ENCODE measurements at regions not wholly inside any gene's neighbourhood (a gene's known extent, or its start where the extent isn't known, plus 50 kb on each side); places are given as distances from the start of the nearest gene placed in this dataset.
A peak's percentile ranks its signal among the peaks of the same experiment; 100 is the strongest.

GRCh38 chr4:174037631-174038030, 245.8 kb downstream of the FBXO8 start:
- no peak overlapping the region for H3K4me3 ChIP-seq (replicated peaks in 1 of 2; ENCODE audit: low read depth in 2 of 2, low read length in 2 of 2)
- DNase-seq (ENCODE audit: low read depth in 2 of 2), result no peak
- TF ChIP-seq, protein P1, sequence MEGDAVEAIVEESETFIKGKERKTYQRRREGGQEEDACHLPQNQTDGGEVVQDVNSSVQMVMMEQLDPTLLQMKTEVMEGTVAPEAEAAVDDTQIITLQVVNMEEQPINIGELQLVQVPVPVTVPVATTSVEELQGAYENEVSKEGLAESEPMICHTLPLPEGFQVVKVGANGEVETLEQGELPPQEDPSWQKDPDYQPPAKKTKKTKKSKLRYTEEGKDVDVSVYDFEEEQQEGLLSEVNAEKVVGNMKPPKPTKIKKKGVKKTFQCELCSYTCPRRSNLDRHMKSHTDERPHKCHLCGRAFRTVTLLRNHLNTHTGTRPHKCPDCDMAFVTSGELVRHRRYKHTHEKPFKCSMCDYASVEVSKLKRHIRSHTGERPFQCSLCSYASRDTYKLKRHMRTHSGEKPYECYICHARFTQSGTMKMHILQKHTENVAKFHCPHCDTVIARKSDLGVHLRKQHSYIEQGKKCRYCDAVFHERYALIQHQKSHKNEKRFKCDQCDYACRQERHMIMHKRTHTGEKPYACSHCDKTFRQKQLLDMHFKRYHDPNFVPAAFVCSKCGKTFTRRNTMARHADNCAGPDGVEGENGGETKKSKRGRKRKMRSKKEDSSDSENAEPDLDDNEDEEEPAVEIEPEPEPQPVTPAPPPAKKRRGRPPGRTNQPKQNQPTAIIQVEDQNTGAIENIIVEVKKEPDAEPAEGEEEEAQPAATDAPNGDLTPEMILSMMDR (IDR thresholded peaks at IDR 0.05; ENCODE audit: low read depth, low read length), result no peak

- no peak overlapping the region for H3K4me3 ChIP-seq (replicated peaks in 1 of 2; ENCODE audit: low read depth in 2 of 2, low read length in 2 of 2)
- TF ChIP-seq, protein P1 (IDR thresholded peaks at IDR 0.05; ENCODE audit: low read depth, low read length), result no peak
- DNase-seq (ENCODE audit: low read depth in 2 of 2), result no peak
Observed at GRCh38 chr4:174037049-174037448, 246.4 kb downstream of the FBXO8 start.

- DNase-seq (ENCODE audit: low read depth in 2 of 2), result no peak
- TF ChIP-seq, protein P1 (IDR thresholded peaks at IDR 0.05; ENCODE audit: low read depth, low read length), result no peak
- H3K4me3 ChIP-seq (replicated peaks in 1 of 2; ENCODE audit: low read depth in 2 of 2, low read length in 2 of 2), result no peak overlapping the region
Observed at GRCh38 chr4:174036576-174036975, 246.9 kb downstream of the FBXO8 start.

GRCh38 chr4:174036111-174036510, 247.4 kb downstream of the FBXO8 start:
- H3K4me3 ChIP-seq (replicated peaks in 1 of 2; ENCODE audit: low read depth in 2 of 2, low read length in 2 of 2), result no peak overlapping the region
- TF ChIP-seq, protein P1 (IDR thresholded peaks at IDR 0.05; ENCODE audit: low read depth, low read length), result no peak
- peak in 1 of 2 donors; percentile 15 for DNase-seq (ENCODE audit: low read depth in 2 of 2)

DNA sequence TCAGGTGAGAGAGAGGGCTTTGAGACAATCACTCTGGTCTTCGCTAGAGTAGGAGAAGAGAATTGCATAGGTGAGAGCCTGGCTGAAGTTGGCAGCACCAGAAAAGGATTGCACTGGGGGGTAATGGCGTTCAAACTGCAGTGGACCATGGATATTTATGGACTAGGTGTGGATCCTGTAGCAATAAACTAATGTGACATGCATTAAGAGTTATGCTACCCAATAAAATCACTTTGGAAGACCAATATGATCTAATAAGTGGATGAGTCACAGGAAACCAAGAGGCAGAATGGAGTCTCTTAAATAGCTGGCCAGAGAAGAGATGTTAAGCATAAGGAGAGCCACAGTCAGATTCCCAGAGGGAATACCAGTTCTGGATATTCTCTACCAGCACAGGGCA, 259.8 kb downstream of the FBXO8 start:
- TF ChIP-seq, protein P1 (IDR thresholded peaks at IDR 0.05; ENCODE audit: low read depth, low read length), result no peak
- peak in 1 of 2 donors; percentile 27 for DNase-seq (ENCODE audit: low read depth in 2 of 2)
- H3K4me3 ChIP-seq (replicated peaks in 1 of 2; ENCODE audit: low read depth in 2 of 2, low read length in 2 of 2), result no peak overlapping the region

GRCh38 chr4:174018236-174018635, 265.2 kb downstream of the FBXO8 start:
- DNase-seq (ENCODE audit: low read depth in 2 of 2), result no peak
- H3K4me3 ChIP-seq (replicated peaks in 1 of 2; ENCODE audit: low read depth in 2 of 2, low read length in 2 of 2), result no peak overlapping the region
- TF ChIP-seq, protein P1 (IDR thresholded peaks at IDR 0.05; ENCODE audit: low read depth, low read length), result no peak

DNA sequence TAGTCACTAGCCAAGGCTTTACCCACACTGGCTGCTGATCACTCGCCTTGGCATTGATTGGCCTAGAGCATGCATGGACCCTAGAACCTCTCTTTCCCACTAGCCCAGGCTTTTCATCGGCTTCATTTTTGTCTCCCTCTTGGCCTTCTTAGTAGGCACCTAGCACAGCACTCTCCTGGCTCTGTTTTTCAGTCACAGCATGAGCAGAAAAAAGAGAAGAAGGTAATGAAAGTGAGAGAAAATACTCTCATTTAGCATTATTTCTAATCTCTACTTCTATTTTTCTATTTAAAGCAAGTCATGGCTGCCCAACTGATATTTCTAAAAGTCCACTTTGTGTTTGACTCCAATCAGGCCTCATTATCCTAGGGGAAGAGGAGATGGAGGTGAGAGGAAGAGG, 267.2 kb downstream of the FBXO8 start:
- DNase-seq (ENCODE audit: low read depth in 2 of 2), result no peak
- TF ChIP-seq, protein P1 (IDR thresholded peaks at IDR 0.05; ENCODE audit: low read depth, low read length), result no peak
- H3K4me3 ChIP-seq (replicated peaks in 1 of 2; ENCODE audit: low read depth in 2 of 2, low read length in 2 of 2), result no peak overlapping the region
